GM18867 (cell line): ENCODE measurements at regions not wholly inside any gene's neighbourhood (a gene's known extent, or its start where the extent isn't known, plus 50 kb on each side); places are given as distances from the start of the nearest gene placed in this dataset.
"Not testable (repeated sequence)": the region's sequence is repeated elsewhere in the genome, so short reads cannot be mapped to it uniquely, and the experiment has no call there.

Experiments
- ATAC-seq: cut with Tn5 transposase; IDR thresholded peaks from one replicate; pipeline ENCODE4 v1.9.1; 2021; ENCODE audit warnings: mild to moderate bottlenecking, moderate library complexity; ENCODE audit not compliant: unreplicated experiment

DNA sequence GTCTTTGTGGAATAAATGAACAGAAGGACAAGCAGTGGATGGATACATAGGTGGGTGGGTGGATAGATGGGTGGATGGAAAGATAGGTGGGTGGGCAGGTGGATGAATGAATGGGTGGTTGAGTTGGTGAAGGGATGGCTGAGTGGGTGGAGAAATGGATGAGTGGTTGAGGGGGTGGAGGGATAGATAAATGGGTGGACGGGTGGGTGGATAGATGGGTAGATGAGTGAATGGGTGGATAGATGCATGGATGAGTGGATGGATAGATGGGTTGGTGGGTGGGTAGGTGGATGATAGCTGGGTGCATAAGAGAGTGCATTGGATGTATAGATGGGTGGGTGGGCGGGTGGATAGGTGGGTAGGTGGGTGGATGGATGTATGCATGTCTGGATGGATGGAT lies 63.5 kb downstream of the UNC93B1 start:
- not testable (repeated sequence) for ATAC-seq

DNA sequence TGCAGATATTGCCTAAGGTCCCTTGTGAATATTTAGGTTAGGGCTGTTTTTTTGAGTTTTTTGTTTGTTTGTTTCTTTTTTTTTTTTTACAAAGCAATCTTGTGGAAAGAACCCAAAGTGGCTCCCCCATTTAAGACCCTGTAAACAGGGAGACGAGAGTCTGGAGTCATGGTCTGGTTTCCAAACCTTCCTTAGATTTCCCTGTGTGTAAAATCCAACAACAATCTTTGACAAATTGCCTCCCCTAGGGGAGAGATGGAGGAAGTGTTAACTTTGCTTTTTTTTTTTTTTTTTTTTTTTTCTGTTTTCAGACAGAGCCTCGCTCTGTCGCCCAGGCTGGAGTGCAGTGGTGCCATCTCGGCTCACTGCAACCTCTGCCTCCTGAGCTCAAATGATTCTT lies 64.9 kb downstream of the UNC93B1 start:
- ATAC-seq: not testable (repeated sequence)

DNA sequence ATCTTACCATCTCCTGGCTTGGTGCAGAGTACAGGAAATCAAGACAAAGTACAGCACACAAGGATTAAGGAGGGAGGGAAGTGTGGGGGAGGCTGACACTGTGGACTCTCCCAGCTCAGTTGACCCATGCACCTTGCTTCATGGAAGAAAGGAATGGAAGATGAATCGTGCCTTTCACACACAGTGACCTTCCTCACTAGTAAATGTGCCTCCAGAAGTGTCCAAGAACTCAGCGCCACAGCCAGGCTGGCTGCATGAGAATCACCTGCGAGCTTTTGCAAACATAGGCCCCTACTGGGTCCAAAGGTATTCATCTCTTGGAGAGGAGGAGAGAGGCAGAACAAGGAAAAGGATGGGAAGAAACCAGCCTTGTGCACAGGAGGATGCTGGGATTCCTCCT lies 65.5 kb downstream of the UNC93B1 start:
- not testable (repeated sequence) for ATAC-seq

DNA sequence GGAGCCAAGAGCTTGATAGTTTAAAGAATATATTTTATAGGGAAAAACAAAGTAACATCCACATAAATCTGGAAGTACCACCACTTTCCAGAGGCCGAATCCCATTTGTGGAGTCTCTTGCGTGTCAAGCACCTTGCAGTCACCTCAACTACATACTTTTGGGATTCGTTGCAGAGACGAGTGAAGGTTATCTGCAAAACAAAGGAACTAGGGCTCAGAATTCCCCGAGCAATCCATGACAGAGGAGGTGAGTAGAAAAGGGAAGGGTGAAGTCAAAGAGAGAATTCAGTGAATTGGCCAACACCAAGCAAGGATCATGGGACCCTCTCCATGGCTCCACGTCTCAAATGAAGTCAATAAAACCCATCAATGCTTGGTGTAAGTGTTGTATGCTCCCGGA lies 80.3 kb downstream of the UNC93B1 start:
- ATAC-seq: not testable (repeated sequence)

DNA sequence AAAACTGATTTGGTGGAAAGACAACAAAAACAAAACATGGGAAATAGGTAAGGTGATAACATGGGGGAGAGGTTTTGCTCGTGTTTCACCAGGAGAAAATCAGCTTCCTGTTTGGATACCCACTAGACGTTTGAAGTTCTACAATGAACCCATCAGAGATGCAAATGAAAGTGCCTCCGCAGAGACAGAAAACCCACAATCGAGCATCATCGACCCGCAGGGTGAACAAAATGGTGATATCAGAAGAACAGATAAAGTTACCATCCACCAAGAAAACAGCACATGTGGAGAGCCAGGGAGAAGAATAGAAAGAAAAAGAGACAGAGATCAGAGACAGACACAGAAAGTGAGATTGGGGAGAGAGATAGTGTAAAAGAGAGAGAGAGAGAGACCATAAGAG lies 83.4 kb downstream of the UNC93B1 start:
- not testable (repeated sequence) for ATAC-seq

DNA sequence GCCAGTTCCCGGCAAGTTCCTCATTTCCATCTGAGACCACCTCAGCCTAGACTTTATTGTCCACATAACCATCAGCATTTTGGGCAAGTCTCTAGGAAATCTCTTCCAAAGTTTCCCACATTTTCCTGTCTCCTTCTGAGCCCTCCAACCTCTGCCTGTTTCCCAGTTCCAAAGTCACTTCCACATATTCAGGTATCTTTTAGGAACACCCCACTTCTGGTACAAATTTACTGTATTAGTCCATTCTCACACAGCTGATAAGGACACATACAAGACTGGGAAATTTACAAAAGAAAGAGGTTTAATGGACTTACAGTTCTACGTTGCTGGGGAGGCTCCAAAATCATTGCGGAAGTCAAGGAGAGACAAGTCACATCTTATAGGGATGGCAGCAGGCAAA lies 91.7 kb downstream of the UNC93B1 start:
- not testable (repeated sequence) for ATAC-seq

DNA sequence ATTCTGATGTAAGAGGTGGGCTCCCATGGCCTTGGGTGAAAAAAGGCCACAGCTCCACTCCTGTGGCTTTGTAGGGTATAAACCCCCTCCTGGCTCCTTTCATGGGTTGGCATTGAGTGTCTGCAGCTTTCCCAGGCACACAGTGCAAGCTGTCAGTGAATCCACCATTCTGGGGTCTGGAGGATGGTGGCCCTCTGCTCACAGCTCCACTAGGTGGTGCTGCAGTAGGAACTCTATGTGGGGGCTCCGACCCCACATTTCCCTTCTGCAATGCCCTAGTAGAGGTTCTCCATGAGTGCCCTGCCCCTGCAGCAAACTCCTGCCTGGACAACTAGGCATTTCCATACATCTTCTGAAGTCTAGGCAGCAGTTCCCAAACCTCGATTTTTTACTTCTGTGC lies 92.7 kb downstream of the UNC93B1 start:
- ATAC-seq: not testable (repeated sequence)

DNA sequence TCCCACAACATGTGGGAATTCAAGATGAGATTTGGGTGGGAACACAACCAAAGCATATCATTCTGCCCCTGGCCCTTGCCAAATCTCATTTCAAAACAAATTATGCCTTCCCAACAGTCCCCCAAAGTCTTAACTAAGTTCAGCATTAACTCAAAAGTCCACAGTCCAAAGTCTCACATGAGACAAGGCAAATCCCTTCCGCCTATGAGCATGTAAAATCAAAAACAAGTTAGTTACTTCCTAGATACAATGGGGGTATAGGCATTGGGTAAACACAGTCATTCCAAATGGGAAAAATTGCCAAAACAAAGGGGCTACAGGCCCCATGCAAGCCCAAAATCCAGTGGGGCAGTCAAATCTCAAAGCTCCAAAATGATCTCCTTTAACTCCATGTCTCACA lies 93.1 kb downstream of the UNC93B1 start:
- ATAC-seq: not testable (repeated sequence)

DNA sequence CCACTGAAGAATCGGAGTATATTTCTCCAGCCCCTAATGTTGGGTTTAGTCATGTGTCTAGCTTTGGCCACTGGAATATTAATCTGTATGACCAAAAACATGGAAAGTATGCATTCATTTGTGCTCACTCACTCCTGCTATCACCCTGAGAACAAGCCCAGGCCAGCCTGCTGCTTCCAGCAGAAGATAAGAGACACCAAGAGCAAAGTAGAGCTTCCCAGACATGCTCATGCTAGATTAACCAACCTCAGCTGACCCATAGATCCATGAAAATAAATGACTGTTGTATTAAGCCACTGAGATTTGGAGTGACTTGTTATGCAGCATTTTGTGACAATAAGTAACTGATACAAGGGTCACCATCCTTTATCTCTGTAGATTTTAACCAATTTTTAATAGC lies 96.9 kb downstream of the UNC93B1 start:
- not testable (repeated sequence) for ATAC-seq

DNA sequence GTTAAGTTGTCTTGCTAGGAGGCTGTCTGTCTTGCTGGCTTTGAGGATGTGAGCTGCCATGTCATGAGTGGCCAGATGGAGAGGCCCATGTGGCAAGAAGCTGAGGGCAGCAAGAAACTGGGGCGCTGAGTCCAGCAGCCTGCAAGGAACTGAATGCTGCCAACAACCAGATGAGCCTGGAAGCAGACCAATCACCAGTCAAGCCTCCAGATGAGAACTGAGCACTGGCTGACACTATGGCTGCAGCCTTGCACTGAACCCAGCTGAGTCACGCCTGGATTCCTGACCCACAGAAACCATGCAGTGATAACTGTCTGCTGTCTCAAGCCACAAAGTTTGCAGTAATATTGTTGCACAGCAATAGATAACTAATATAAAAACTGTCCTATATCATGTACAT lies 104.4 kb downstream of the UNC93B1 start:
- ATAC-seq: not testable (repeated sequence)

DNA sequence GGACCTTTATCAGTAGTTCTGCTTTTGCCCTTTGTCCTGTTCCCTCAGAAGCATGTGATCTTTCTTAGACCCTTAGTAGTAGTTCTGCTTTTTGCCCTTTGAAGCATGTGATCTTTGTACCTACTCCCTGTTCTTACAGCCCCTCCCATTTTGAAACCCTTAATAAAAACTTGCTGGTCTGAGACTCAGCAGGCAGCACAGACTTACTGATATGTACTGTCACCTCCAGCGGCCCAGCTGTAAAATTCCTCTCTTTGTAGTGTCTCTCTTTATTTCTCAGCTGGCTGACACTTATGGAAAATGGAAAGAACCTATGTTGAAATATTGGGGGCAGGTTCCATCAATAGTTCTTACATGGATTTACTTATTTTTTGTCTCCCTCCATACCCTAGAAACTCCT lies 110.4 kb downstream of the UNC93B1 start:
- not testable (repeated sequence) for ATAC-seq

DNA sequence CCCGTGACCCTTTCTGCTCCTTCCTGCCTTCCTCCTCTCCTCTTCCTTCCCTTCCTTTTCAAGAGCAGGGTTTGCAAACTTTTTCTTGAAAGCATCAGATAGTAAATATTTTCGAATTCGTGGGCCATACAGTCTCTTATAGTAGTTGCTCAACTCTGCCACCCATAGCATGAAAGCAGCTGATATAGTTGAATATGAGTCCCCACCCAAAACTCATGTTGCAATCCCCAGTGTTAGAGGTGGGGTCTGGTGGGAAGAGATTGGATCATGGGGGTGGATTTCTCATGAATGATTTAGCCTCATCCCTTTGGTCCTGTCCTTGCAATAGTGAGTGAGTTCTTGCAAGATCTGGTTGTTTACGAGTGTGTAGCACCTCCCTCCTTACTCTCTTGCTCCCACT lies 114.3 kb downstream of the UNC93B1 start:
- not testable (repeated sequence) for ATAC-seq

DNA sequence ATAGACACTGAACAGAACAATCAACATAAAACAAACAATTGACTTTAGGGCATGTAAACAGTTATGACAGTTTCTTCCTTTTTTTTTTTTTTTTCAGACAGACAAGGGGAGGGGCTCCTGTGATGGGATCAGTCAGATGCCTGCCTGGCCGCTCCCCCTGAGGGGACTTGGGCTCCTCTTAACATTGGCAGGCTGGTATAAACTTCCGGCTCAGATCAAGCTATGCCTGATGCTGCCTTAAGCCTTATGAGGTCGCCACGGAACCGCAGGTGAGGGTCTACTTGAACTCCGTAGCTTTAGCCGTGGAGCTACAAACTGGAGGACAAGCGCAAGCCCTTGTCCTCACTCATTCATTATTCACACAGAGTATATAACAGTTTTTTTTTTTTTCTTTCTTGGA lies 115.8 kb downstream of the UNC93B1 start:
- ATAC-seq: not testable (repeated sequence)

DNA sequence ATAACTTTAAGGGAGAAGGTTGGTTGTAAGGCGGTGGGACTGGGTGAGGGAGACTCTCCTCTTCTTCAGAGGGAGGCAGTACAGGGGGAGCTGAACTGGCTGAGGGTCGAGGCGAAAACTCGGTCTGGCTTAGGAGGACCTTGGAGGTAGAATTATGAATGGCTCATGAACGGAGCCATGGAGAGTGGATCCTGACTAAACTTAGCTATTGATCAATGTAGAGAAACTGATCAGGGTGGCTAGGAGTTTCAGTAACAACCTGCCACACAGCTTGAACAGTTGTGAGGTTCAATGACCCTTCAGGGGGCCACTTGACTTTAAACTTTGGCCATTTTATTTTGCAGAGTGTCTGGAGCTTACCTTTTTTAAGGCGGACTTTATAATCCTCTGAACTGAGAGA lies 117.2 kb downstream of the UNC93B1 start:
- ATAC-seq: not testable (repeated sequence)

DNA sequence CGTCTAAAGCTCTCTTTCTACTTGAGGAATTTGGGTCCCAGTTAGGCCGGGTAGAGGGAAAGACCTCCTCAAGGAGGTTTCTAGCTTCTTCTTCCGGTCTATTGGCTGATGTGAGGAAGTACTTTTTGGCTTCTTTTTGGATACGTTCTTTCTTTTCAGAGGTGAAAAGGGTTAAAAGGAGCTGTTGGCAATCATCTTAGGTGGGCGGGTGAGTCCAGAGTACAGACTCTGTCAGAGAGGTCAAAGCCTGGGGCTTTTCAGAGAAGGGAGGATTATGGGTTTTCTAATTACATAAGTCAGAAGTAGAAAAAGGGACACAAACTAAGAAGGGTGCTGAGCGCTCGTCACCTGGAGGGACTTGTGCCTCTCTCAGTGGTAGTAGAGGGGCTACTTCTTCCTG lies 117.7 kb downstream of the UNC93B1 start:
- ATAC-seq: not testable (repeated sequence)

DNA sequence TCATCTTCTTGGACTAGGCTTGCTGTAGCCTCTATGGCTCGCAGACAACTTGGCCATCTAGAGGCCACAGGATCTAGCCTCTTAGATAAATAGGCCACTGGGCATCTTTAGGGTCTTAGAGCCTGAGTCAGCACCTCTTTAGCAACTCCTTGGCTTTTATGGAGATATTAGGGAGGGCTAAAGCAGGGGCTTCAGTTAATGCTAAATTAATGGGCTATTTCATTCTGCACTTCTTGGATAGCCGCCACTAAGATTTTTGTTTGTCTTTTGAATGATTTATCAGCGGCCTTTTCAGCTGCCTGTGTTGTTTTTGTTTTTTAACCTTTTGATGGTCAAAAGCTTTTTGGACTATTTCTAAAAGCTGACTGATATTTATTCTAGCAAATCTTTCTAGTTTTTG lies 118.3 kb downstream of the UNC93B1 start:
- not testable (repeated sequence) for ATAC-seq

DNA sequence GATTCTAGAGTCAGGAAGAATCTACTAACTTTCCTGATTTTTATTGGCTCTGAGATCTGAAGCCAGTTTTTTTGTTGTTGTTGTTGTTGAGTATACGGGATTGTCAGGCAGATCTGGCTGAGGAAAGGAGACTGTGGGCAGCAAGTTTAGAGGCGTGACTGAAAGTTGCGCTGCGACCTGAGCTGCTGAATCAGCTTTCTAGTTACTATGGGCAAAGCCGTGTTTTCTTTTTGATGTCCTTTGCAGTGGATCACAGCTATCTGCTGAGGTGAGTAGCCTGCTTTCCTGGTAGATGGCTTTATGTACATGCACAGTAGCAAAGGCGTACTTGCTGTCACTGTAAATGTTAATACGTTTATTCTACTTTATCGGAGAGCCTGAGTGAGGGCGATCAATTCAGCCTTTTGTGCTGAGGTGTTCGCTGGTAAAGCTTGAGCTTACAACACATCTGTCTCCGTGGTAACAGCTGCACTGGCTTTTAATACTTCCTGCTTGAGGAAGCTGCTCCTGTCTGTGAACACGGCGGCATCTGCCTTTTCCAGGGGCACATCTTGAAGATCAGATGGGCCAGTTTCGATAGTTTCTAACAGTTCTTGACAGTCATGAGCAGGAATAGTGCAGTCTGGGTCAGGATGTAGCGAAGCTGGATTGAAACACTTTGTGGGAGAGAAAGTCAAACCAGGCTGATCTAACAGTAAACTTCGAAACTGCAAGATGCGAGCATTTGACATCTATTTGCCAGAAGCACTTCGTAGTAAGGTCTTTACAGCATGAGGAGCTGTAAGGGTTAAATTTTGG lies 118.9 kb downstream of the UNC93B1 start:
- ATAC-seq: not testable (repeated sequence)

DNA sequence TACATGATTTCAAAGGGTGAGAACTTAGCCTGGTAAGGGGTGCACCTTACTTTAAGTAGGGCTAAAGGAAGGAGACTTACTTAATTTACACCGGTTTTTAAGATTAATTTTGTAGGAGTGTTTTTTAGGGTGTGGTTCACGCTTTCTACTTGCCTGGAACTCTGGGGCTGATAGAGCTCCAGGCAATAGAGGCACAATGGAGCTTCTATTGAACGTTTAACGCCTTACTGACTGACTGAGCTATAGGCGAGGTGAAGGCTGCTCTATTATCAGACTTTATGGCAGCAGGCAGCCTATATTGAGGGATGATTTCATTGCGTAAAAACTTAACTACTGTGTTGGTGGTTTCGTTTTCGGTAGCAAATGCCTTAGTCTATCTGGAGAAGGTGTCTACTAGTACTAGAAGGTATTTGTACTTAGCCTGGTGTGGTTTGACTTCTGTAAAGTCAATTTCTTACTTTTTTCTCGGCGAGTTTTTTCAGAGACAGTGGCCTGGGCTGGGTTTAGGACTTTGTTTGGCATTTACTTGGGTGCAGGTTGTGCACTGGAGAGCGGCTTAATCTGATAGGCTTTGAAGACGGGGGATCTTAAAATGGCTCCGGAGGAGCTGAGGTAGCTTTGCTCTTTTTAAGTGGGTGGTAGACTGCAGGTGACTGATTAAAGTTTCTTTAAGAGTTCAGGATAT lies 119.7 kb downstream of the UNC93B1 start:
- ATAC-seq: not testable (repeated sequence)

DNA sequence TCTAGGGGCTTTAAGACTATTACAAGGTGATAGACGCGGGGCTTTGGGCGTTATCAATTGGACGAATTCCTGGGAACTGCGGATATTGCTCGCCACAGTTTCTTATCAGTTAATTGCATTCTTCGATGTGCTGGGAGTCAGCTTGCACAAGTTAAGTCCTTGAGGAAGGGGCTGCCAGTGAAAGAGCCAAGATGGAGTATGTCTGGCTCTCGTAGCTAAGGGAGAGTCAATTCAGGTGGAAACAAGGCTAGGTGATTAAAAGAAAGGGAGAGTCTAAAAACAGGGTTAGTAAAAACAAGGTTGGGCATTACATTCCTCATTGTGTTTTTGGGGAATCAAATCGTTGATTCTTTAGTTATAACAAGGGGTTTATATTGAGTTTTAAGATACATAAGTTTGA lies 121.6 kb downstream of the UNC93B1 start:
- ATAC-seq: not testable (repeated sequence)

DNA sequence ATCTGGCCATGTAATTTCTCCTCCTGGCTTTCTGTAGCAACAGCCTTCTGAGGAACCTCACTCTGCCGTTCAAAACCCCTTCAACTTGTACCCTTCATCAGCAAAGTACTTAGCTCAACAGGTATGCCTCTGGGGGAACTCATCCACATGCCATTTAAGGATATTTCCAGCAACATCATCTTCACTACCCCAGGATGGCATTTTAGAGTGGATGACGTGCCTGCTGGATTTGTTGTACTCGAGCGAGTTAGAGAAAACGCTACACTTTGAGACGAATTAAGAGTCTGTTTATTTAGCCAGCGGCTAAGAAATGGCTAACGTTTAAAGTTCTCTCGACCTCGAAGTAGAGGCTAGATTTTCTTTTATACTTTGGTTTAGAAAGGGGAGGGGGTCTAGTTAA lies 122.1 kb downstream of the UNC93B1 start:
- not testable (repeated sequence) for ATAC-seq

DNA sequence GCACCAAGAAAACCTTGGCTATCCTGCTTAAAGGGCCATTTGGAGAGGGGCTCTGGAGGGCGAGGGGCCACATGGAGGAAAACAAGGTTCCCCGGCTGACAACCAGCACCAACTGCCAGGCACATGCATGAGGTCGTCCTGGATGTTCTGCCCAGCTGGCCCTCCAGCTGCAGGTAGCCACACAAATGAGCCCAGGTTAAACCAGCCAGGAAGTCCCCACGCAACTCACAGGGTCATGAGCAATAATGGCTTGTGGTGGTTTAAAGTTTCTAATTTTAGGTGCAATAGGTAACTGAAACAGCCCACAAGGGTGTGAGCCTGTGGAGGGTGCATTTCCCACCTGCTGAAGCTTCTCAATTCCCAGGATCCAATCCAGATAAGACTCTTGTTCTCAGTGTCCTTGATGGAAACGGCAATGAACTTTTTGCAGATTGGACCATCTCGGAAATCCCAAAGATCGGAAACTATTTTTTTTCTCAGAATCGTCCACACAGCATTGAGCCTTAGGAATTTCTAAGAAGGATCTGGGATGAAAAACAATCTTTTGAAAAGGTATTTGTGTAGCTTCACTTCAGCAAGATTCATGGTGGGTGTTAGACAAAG lies 123.2 kb downstream of the UNC93B1 start:
- not testable (repeated sequence) for ATAC-seq

DNA sequence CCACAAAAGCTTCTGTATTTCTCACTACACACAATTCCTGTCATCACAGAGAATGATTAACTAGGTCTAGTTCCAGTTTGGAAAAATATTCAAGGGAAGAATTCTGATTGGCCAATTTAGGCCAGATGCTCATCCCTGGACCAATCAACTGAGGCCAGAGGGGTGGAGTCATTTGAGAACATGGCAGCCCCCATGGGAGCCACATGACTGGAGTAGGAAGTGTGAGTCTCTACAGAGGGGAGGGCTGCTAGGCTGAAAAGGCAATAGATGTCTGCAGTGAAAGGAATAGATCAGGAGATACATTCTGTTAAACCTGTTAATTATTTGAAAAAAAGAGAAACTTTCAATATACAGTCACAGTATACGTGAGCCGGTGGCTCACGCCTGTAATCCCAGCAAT lies 125.2 kb downstream of the UNC93B1 start:
- ATAC-seq: not testable (repeated sequence)
